Panc1 (cell line): ENCODE measurements at regions not wholly inside any gene's neighbourhood (a gene's known extent, or its start where the extent isn't known, plus 50 kb on each side); places are given as distances from the start of the nearest gene placed in this dataset.

Experiments used
- SIN3A ChIP-seq: IDR thresholded peaks from 2 replicates; pipeline ENCODE4 v1.6.1; 2012; ENCODE audit warnings: low read depth, mild to moderate bottlenecking, low read length, moderate library complexity, borderline replicate concordance; ENCODE audit not compliant: insufficient read depth
- TF ChIP-seq, protein P1 (sequence below): fragments of 450-650 bp; IDR thresholded peaks from 2 replicates; pipeline ENCODE4 v1.5.1; 2017; ENCODE audit warnings: mild to moderate bottlenecking

DNA sequence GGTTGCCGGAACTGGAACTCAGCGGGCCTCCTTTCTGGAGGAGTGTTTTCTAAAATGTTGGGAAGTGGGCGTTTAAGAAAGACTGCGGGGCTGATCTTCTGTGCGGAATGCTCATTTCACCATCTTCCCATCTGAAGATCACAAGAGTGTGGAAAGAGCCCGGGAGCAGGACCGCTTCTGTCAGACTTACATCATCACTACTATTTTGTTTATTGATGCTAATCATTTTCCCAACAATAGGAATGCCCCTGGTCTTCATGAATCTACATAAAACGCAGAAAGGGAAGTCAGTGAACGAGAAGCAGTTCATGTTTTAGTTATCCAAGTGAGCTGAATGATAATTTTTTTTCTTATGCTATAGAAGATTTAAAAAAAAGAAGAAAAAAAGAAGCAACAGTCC is 447.8 kb upstream of the MKI67 start:
- TF ChIP-seq, protein P1, sequence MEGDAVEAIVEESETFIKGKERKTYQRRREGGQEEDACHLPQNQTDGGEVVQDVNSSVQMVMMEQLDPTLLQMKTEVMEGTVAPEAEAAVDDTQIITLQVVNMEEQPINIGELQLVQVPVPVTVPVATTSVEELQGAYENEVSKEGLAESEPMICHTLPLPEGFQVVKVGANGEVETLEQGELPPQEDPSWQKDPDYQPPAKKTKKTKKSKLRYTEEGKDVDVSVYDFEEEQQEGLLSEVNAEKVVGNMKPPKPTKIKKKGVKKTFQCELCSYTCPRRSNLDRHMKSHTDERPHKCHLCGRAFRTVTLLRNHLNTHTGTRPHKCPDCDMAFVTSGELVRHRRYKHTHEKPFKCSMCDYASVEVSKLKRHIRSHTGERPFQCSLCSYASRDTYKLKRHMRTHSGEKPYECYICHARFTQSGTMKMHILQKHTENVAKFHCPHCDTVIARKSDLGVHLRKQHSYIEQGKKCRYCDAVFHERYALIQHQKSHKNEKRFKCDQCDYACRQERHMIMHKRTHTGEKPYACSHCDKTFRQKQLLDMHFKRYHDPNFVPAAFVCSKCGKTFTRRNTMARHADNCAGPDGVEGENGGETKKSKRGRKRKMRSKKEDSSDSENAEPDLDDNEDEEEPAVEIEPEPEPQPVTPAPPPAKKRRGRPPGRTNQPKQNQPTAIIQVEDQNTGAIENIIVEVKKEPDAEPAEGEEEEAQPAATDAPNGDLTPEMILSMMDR: no peak
- TF ChIP-seq SIN3A: no peak
